HCT116 (cell line): ENCODE measurements at regions not wholly inside any gene's neighbourhood (a gene's known extent, or its start where the extent isn't known, plus 50 kb on each side); places are given as distances from the start of the nearest gene placed in this dataset.

Experiments
- ATAC-seq: fragments of 200-7000 bp; cut with Tn5 transposase; 2 replicates; pipeline ENCODE4 v1.9.1; 2020; ENCODE audit warnings: mild to moderate bottlenecking, moderate library complexity
- BruUV-seq: library from RNA; stranded (reverse); fragments of 400-500 nt; replicated peaks from 2 replicates; lab custom pipeline; 2021; lab: Mats Ljungman, UMichigan
- CTCF ChIA-PET: fragments of 300-600 bp; sonication (Branson Sonifier 250); formaldehyde crosslinking; loops from one replicate; lab custom pipeline; 2021; ENCODE audit warnings: antibody characterized with exemption; lab: Charles Lee
- POLR2A ChIA-PET: fragments of 300-600, 350-600 bp; sonication (Branson Sonifier 250); formaldehyde crosslinking; loops from one replicate; lab custom pipeline; 2021; ENCODE audit warnings: antibody characterized with exemption; lab: Charles Lee
- RAD21 ChIA-PET, 2 experiments: fragments of 300-600 bp; sonication (Branson Sonifier 250); formaldehyde crosslinking; loops; one replicate each; lab custom pipeline; 2023; ENCODE audit warnings: low total read pairs in 2 of 2; ENCODE audit not compliant: uncharacterized antibody in 2 of 2, unreplicated experiment in 2 of 2, low non-redundant PET in 1 of 2; lab: Charles Lee
- DNase-seq: peaks from one replicate; pipeline ENCODE4 v3.0.0-alpha.2; 2010; ENCODE audit warnings: low read depth, low spot score
- H2AFZ ChIP-seq: fragments of 200-600 bp; shearing (Covaris generic), sonication (generic); 2 replicates; pipeline ENCODE4 v1.6.1; 2017; ENCODE audit warnings: low read depth, mixed run types, mixed read lengths, antibody characterized with exemption, low read length; ENCODE audit not compliant: poor library complexity, severe bottlenecking
- H3K27ac ChIP-seq: 2 replicates; pipeline ENCODE4 v1.5.1; 2012; ENCODE audit warnings: low read depth, low read length
- H3K27me3 ChIP-seq: fragments of 200-600 bp; sonication (generic); 2 replicates; pipeline ENCODE4 v1.6.1; 2016; ENCODE audit warnings: mixed run types, low read length, mixed read lengths; ENCODE audit not compliant: insufficient read depth
- H3K36me3 ChIP-seq, 2 experiments: fragments of 200-500 bp in 1 of 2; fragments of 200-600 bp in 1 of 2; sonication (Bioruptor generic) in 1 of 2; sonication (generic) in 1 of 2; 2 replicates each; pipeline versions ENCODE4 v1.5.1 to v1.6.1; 2014 to 2016; ENCODE audit warnings: low read length in 2 of 2, inconsistent platforms in 1 of 2, mixed read lengths in 1 of 2, mixed run types in 1 of 2; ENCODE audit not compliant: insufficient read depth in 2 of 2, control insufficient read depth in 1 of 2
- H3K4me1 ChIP-seq, 2 experiments: fragments of 200-600 bp in 1 of 2; sonication (generic) in 1 of 2; 2 replicates each; pipeline versions ENCODE4 v1.5.1 to v1.6.1; 2012 to 2017; ENCODE audit warnings: low read length in 2 of 2, inconsistent platforms in 1 of 2, mild to moderate bottlenecking in 1 of 2, mixed read lengths in 1 of 2, mixed run types in 1 of 2, moderate library complexity in 1 of 2; ENCODE audit not compliant: insufficient read depth in 2 of 2, control insufficient read depth in 1 of 2
- H3K4me2 ChIP-seq: fragments of 200-600 bp; sonication (generic); 2 replicates; pipeline ENCODE4 v1.6.1; 2017; ENCODE audit warnings: mixed run types, low read length, mixed read lengths
- H3K4me3 ChIP-seq, 2 experiments: fragments of 200-600 bp in 1 of 2; sonication (generic) in 1 of 2; replicated peaks in 1 of 2; 2 replicates each; pipeline ENCODE4 v1.5.1; 2011 to 2016; ENCODE audit warnings: low read length in 2 of 2, control low read depth in 1 of 2, low read depth in 1 of 2, mild to moderate bottlenecking in 1 of 2, mixed read lengths in 1 of 2, mixed run types in 1 of 2
- H3K79me2 ChIP-seq: fragments of 200-600 bp; sonication (generic); 2 replicates; pipeline ENCODE4 v1.6.1; 2017; ENCODE audit warnings: mild to moderate bottlenecking, mixed run types, low read length, moderate library complexity, mixed read lengths; ENCODE audit not compliant: insufficient read depth
- H3K9ac ChIP-seq: fragments of 200-600 bp; sonication (generic); 2 replicates; pipeline ENCODE4 v1.6.1; 2016; ENCODE audit warnings: low read length, mixed read lengths
- H3K9me2 ChIP-seq: fragments of 200-600 bp; sonication (generic), shearing (Covaris generic); 2 replicates; pipeline ENCODE4 v1.6.1; 2017; ENCODE audit warnings: mixed run types, mild to moderate bottlenecking, moderate library complexity; ENCODE audit not compliant: insufficient read depth
- H3K9me3 ChIP-seq, 2 experiments: fragments of 200-500 bp in 1 of 2; fragments of 200-600 bp in 1 of 2; sonication (Bioruptor generic) in 1 of 2; sonication (generic) in 1 of 2; 2 replicates each; pipeline ENCODE4 v1.6.1; 2014 to 2017; ENCODE audit warnings: low read length in 2 of 2, mixed read lengths in 2 of 2, inconsistent platforms in 1 of 2, low read depth in 1 of 2, mild to moderate bottlenecking in 1 of 2, mixed run types in 1 of 2, moderate library complexity in 1 of 2; ENCODE audit not compliant: control insufficient read depth in 1 of 2, insufficient read depth in 1 of 2
- H4K20me1 ChIP-seq: fragments of 200-600 bp; sonication (generic), shearing (Covaris generic); 2 replicates; pipeline ENCODE4 v1.6.1; 2017; ENCODE audit warnings: mixed run types, mild to moderate bottlenecking, moderate library complexity; ENCODE audit not compliant: insufficient read depth
- CBX3 ChIP-seq: IDR thresholded peaks from 2 replicates; pipeline ENCODE4 v1.6.1; 2012; ENCODE audit warnings: low read depth
- CEBPB ChIP-seq: IDR thresholded peaks from 2 replicates; pipeline ENCODE4 v1.6.1; 2012; ENCODE audit warnings: low read depth
- ELF1 ChIP-seq: IDR thresholded peaks from 2 replicates; pipeline ENCODE4 v1.6.1; 2012; ENCODE audit warnings: low read depth, borderline replicate concordance
- JUND ChIP-seq: IDR thresholded peaks from 2 replicates; pipeline ENCODE4 v1.6.1; 2012
- POLR2AphosphoS5 ChIP-seq: IDR thresholded peaks from 2 replicates; pipeline ENCODE4 v1.6.1; 2011; ENCODE audit warnings: mild to moderate bottlenecking, low read depth, low read length, moderate library complexity
- RAD21 ChIP-seq: IDR thresholded peaks from 2 replicates; pipeline ENCODE4 v1.6.1; 2012; ENCODE audit warnings: low read depth, mild to moderate bottlenecking
- SIN3A ChIP-seq: IDR thresholded peaks from 2 replicates; pipeline ENCODE4 v1.6.1; 2012; ENCODE audit warnings: low read depth
- SP1 ChIP-seq: IDR thresholded peaks from 2 replicates; pipeline ENCODE4 v1.6.1; 2012; ENCODE audit warnings: low read depth
- SRF ChIP-seq: IDR thresholded peaks from 2 replicates; pipeline ENCODE4 v1.6.1; 2012; ENCODE audit warnings: low read depth
- YY1 ChIP-seq: IDR thresholded peaks from 2 replicates; pipeline ENCODE4 v1.6.1; 2011; ENCODE audit warnings: low read length, low read depth, moderate library complexity, mild to moderate bottlenecking; ENCODE audit not compliant: insufficient replicate concordance; ENCODE audit errors: extremely low read depth
- ZFX ChIP-seq: fragments of 450-650 bp; IDR thresholded peaks from 2 replicates; pipeline ENCODE4 v1.6.1; 2017
- intact Hi-C: fragments of 100-400 bp; cut with micrococcal nuclease; formaldehyde crosslinking; loops from 2 replicates; pipeline ENCODE4 v1.10.0; 2022
- TF ChIP-seq, protein P1 (sequence below): IDR thresholded peaks from 2 replicates; pipeline ENCODE4 v1.6.1; 2012
- TF ChIP-seq, protein P2 (sequence below): IDR thresholded peaks from 2 replicates; pipeline ENCODE4 v1.6.1; 2012; ENCODE audit warnings: low read depth
- TF ChIP-seq, protein P3 (sequence below): IDR thresholded peaks from 2 replicates; pipeline ENCODE4 v1.6.1; 2011; ENCODE audit warnings: mild to moderate bottlenecking, low read length, moderate library complexity; ENCODE audit not compliant: insufficient replicate concordance; ENCODE audit errors: extremely low read depth
- TF ChIP-seq, protein P4 (sequence below): IDR thresholded peaks from 2 replicates; pipeline ENCODE4 v1.6.1; 2012

DNA sequence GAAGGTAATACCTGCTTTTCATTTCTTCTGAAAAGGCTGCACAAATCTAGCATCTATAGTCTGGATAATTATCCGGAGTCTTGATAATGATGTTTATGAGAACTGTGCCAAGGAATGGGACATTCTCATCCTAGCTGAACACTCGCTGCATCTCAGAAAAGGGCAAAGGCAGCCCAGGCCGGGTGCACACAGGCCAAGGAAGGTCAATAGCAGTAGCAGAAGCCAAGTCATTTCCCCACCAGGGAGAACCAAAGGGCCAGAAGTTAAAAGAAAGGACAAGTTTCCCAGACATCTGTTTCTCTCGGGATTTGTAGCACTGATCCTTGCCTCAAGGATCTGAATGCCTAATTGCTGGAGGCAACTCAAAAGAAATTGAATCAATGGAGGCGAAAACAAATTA is 66.1 kb upstream of the ANKRD55 start:
- RAD21 ChIA-PET, result no interaction called here

DNA sequence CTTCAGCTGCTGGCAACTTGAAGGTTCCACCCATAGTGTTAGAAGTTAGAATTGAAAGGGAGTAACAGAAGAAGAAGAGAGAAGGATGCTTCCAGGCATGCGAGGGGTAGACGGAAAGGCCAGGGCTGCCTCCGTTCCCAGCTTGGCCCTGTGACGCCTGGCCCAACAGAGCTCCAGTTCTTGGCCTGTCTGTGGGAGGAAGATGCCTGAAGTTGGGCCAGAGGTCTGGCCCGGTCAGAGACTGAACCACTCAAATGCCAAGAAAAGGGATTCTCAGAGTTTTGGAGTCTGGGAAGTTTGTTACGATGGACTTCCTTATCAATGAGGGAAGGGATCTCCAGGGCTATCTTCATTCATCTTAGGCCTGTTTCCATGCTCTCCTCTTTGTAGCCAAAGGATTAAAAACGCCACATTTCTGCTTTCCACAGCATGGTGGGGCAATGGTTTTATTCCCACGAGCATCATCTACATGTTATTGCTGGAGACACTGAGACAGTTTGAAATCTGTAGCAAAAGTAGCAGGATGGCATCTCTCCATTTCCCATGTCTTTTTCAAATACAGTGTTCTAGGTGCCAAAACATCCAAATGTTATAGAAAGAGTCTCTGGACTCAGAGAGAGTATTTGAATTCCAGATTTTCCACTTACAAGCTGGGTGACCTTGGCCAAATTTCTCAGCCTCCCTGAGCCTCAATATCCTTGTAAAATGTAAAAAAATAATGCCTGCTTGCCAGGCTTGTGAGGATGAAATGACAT is 65.4 kb upstream of the ANKRD55 start:
- ChIA-PET RAD21 (no interaction called here), POLR2A (no interaction called here), CTCF (no interaction called here)
- Histone ChIP-seq H3K4me3 (no peak overlapping the region), H3K4me2 (no peak overlapping the region), H3K9ac (no peak overlapping the region), H3K79me2 (no peaks in the 10 kb centered on the region), H3K9me3 (no peaks in the 10 kb centered on the region), H4K20me1 (no peaks in the 10 kb centered on the region), H2AFZ (no peak overlapping the region), H3K27ac (no peak overlapping the region), H3K27me3 (no peaks in the 10 kb centered on the region), H3K9me2 (no peaks in the 10 kb centered on the region), H3K36me3 (no peaks in the 10 kb centered on the region), H3K4me1 (peaks cover 2 to 7% of the 10 kb centered on the region in 2 experiments; a peak in 2 of 4 replicates)
- intact Hi-C loops, result no loop called here
- no peak for DNase-seq
- ATAC-seq, result no peak
- no TSS peak for BruUV-seq
- TF ChIP-seq, protein P1, sequence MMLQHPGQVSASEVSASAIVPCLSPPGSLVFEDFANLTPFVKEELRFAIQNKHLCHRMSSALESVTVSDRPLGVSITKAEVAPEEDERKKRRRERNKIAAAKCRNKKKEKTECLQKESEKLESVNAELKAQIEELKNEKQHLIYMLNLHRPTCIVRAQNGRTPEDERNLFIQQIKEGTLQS, result no peak
- no peak for TF ChIP-seq ZFX
- TF ChIP-seq, protein P2, sequence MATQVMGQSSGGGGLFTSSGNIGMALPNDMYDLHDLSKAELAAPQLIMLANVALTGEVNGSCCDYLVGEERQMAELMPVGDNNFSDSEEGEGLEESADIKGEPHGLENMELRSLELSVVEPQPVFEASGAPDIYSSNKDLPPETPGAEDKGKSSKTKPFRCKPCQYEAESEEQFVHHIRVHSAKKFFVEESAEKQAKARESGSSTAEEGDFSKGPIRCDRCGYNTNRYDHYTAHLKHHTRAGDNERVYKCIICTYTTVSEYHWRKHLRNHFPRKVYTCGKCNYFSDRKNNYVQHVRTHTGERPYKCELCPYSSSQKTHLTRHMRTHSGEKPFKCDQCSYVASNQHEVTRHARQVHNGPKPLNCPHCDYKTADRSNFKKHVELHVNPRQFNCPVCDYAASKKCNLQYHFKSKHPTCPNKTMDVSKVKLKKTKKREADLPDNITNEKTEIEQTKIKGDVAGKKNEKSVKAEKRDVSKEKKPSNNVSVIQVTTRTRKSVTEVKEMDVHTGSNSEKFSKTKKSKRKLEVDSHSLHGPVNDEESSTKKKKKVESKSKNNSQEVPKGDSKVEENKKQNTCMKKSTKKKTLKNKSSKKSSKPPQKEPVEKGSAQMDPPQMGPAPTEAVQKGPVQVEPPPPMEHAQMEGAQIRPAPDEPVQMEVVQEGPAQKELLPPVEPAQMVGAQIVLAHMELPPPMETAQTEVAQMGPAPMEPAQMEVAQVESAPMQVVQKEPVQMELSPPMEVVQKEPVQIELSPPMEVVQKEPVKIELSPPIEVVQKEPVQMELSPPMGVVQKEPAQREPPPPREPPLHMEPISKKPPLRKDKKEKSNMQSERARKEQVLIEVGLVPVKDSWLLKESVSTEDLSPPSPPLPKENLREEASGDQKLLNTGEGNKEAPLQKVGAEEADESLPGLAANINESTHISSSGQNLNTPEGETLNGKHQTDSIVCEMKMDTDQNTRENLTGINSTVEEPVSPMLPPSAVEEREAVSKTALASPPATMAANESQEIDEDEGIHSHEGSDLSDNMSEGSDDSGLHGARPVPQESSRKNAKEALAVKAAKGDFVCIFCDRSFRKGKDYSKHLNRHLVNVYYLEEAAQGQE, result no peak
- TF ChIP-seq RAD21, result no peak
- TF ChIP-seq SP1, result no peak
- TF ChIP-seq SRF, result no peak
- no peak for TF ChIP-seq ELF1
- no peak for TF ChIP-seq CEBPB
- TF ChIP-seq CBX3, result no peak
- no peak for TF ChIP-seq SIN3A
- TF ChIP-seq JUND, result no peak
- TF ChIP-seq, protein P3, sequence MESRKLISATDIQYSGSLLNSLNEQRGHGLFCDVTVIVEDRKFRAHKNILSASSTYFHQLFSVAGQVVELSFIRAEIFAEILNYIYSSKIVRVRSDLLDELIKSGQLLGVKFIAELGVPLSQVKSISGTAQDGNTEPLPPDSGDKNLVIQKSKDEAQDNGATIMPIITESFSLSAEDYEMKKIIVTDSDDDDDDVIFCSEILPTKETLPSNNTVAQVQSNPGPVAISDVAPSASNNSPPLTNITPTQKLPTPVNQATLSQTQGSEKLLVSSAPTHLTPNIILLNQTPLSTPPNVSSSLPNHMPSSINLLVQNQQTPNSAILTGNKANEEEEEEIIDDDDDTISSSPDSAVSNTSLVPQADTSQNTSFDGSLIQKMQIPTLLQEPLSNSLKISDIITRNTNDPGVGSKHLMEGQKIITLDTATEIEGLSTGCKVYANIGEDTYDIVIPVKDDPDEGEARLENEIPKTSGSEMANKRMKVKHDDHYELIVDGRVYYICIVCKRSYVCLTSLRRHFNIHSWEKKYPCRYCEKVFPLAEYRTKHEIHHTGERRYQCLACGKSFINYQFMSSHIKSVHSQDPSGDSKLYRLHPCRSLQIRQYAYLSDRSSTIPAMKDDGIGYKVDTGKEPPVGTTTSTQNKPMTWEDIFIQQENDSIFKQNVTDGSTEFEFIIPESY, result no peak
- TF ChIP-seq, protein P4, sequence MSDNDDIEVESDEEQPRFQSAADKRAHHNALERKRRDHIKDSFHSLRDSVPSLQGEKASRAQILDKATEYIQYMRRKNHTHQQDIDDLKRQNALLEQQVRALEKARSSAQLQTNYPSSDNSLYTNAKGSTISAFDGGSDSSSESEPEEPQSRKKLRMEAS, result no peak
- no peak for TF ChIP-seq POLR2AphosphoS5
- TF ChIP-seq YY1, result no peak

More for the DNA sequence above, 66.1 kb upstream of the ANKRD55 start:
- Histone ChIP-seq H3K9me2 (no peaks in the 10 kb centered on the region), H3K4me2 (no peak overlapping the region), H3K4me3 (no peak overlapping the region), H3K27ac (no peak overlapping the region), H3K79me2 (no peaks in the 10 kb centered on the region), H4K20me1 (no peaks in the 10 kb centered on the region), H3K9me3 (no peaks in the 10 kb centered on the region), H3K4me1 (peaks cover 2 to 7% of the 10 kb centered on the region in 2 experiments; a peak in 2 of 4 replicates), H3K27me3 (no peaks in the 10 kb centered on the region), H3K36me3 (no peaks in the 10 kb centered on the region), H3K9ac (no peak overlapping the region), H2AFZ (no peak overlapping the region)
- CTCF ChIA-PET, result no interaction called here
- no peak for TF ChIP-seq ELF1
- no peak for TF ChIP-seq CBX3
- intact Hi-C loops, result no loop called here
- POLR2A ChIA-PET, result no interaction called here
- no peak for DNase-seq
- BruUV-seq, result no TSS peak
- no peak for ATAC-seq
